KMS-11 (cell line): ENCODE measurements at regions not wholly inside any gene's neighbourhood (a gene's known extent, or its start where the extent isn't known, plus 50 kb on each side); places are given as distances from the start of the nearest gene placed in this dataset.

ENCODE experiments used
- H2AFZ ChIP-seq: fragments of 200-600 bp; sonication (generic); 2 replicates; pipeline ENCODE4 v1.6.1; 2016; ENCODE audit warnings: antibody characterized with exemption, mixed run types, low read depth
- H3K27ac ChIP-seq: fragments of 200-600 bp; sonication (generic); 2 replicates; pipeline ENCODE4 v1.6.1; 2016; ENCODE audit warnings: mild to moderate bottlenecking, mixed run types
- H3K27me3 ChIP-seq: fragments of 200-600 bp; sonication (generic); 2 replicates; pipeline ENCODE4 v1.6.1; 2017; ENCODE audit warnings: mild to moderate bottlenecking, low read depth, mixed run types, moderate library complexity; ENCODE audit not compliant: insufficient read depth
- H3K36me3 ChIP-seq: fragments of 200-600 bp; sonication (generic); 2 replicates; pipeline ENCODE4 v1.6.1; 2017; ENCODE audit warnings: mild to moderate bottlenecking, mixed run types; ENCODE audit not compliant: insufficient read depth
- H3K4me1 ChIP-seq: fragments of 200-600 bp; sonication (generic); 2 replicates; pipeline ENCODE4 v1.6.1; 2016; ENCODE audit warnings: mild to moderate bottlenecking, low read depth, mixed run types; ENCODE audit not compliant: poor library complexity, severe bottlenecking
- H3K4me2 ChIP-seq: fragments of 200-600 bp; sonication (generic); 2 replicates; pipeline ENCODE4 v1.7.0; 2016; ENCODE audit warnings: mild to moderate bottlenecking, mixed run types
- H3K4me3 ChIP-seq: fragments of 200-600 bp; sonication (generic); IDR thresholded peaks from 2 replicates; pipeline ENCODE4 v1.6.1; 2017; ENCODE audit warnings: low read depth, low read length, mixed read lengths; ENCODE audit not compliant: insufficient read depth
- H3K79me2 ChIP-seq: fragments of 200-600 bp; sonication (generic); 2 replicates; pipeline ENCODE4 v1.6.1; 2016; ENCODE audit warnings: low read depth, mixed run types; ENCODE audit not compliant: insufficient read depth
- H3K9ac ChIP-seq: fragments of 200-600 bp; sonication (generic); 2 replicates; pipeline ENCODE4 v1.6.1; 2016; ENCODE audit warnings: mild to moderate bottlenecking, mixed run types
- H4K20me1 ChIP-seq: fragments of 200-600 bp; sonication (generic); 2 replicates; pipeline ENCODE4 v1.6.1; 2016; ENCODE audit warnings: mild to moderate bottlenecking, mixed run types; ENCODE audit not compliant: insufficient read depth
- TF ChIP-seq, protein P1 (sequence below): fragments of 200-600 bp; sonication (generic); conservative IDR thresholded peaks from 2 replicates; pipeline ENCODE4 v1.6.1; 2017; ENCODE audit warnings: low read depth, mild to moderate bottlenecking, antibody characterized with exemption, low read length, moderate library complexity, mixed read lengths

DNA sequence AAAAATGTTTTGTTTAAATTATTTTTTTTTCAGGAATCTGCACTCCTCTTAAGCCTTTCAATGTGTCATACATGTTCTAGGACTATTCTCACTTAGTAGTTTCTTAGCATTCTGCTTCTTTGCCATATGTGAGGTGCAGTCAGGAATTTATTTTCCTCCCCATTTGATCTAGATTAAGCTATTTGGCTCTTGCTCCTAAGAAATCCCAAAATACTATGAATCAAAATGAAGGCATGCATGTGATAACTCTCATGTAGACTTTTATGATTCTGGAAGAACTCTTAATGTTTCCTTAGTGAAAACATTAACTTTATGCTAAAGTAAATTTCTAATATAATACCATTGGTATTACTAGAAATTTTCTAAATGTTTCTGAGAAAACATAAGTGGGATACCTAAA lies 664.5 kb downstream of the RAPGEF2 start:
- no peak overlapping the region for H3K4me2 ChIP-seq
- H4K20me1 ChIP-seq, result no peaks in the 10 kb centered on the region
- H2AFZ ChIP-seq, result no peak overlapping the region
- no peaks in the 10 kb centered on the region for H3K79me2 ChIP-seq
- H3K4me1 ChIP-seq, result no peaks in the 10 kb centered on the region
- no peaks in the 10 kb centered on the region for H3K27me3 ChIP-seq
- no peak overlapping the region for H3K4me3 ChIP-seq
- TF ChIP-seq, protein P1, sequence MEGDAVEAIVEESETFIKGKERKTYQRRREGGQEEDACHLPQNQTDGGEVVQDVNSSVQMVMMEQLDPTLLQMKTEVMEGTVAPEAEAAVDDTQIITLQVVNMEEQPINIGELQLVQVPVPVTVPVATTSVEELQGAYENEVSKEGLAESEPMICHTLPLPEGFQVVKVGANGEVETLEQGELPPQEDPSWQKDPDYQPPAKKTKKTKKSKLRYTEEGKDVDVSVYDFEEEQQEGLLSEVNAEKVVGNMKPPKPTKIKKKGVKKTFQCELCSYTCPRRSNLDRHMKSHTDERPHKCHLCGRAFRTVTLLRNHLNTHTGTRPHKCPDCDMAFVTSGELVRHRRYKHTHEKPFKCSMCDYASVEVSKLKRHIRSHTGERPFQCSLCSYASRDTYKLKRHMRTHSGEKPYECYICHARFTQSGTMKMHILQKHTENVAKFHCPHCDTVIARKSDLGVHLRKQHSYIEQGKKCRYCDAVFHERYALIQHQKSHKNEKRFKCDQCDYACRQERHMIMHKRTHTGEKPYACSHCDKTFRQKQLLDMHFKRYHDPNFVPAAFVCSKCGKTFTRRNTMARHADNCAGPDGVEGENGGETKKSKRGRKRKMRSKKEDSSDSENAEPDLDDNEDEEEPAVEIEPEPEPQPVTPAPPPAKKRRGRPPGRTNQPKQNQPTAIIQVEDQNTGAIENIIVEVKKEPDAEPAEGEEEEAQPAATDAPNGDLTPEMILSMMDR, result no peak
- H3K36me3 ChIP-seq, result no peaks in the 10 kb centered on the region
- no peak overlapping the region for H3K27ac ChIP-seq
- H3K9ac ChIP-seq, result no peak overlapping the region

DNA sequence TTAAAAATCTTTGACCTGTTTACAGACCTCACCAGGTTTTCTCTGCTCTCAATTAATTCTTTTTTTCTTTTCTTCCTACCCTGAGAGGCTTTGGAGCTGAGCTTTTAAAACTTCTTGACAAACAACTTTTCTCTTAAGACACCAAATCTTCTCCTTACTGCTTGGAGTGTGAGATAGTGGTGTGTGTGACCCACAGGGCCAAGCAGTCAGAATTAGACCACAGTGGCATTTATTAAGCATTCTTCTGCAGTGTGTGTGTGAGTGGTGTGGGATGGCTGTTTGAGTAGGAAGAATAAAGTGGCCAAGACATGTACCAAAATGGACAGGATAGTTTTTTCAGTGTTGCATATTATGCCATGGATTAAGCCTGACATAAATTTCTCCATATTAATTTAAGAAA lies 665.1 kb downstream of the RAPGEF2 start:
- Histone ChIP-seq H3K4me2 (no peak overlapping the region), H3K27ac (no peak overlapping the region), H2AFZ (no peak overlapping the region), H3K79me2 (no peaks in the 10 kb centered on the region), H4K20me1 (no peaks in the 10 kb centered on the region), H3K9ac (no peak overlapping the region), H3K27me3 (no peaks in the 10 kb centered on the region), H3K4me3 (no peak overlapping the region), H3K36me3 (no peaks in the 10 kb centered on the region), H3K4me1 (no peaks in the 10 kb centered on the region)
- TF ChIP-seq, protein P1, result no peak

DNA sequence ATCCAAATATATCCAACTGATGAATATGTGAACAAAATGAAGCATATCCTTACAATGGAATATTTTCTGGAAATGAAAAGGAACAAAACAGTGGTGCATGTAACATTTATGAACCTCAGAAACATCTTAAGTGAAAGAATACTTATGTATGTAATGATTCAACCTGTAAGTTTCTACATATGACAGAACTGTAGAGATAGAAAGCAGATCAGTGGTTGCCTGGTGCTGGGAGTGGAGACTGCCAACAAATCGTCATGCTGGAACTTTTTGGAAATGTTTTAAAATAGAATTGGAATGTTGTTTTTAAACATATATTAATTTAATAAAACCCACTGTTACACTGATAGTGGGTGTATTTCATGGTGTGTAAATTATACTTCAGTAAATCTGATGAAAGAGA lies 667.5 kb downstream of the RAPGEF2 start:
- H3K4me1 ChIP-seq, result no peaks in the 10 kb centered on the region
- TF ChIP-seq, protein P1, result no peak
- no peaks in the 10 kb centered on the region for H4K20me1 ChIP-seq
- no peak overlapping the region for H3K27ac ChIP-seq
- H3K4me2 ChIP-seq, result no peak overlapping the region
- no peaks in the 10 kb centered on the region for H3K79me2 ChIP-seq
- no peaks in the 10 kb centered on the region for H3K27me3 ChIP-seq
- H2AFZ ChIP-seq, result no peak overlapping the region
- no peak overlapping the region for H3K4me3 ChIP-seq
- H3K36me3 ChIP-seq, result no peaks in the 10 kb centered on the region
- H3K9ac ChIP-seq, result no peak overlapping the region

DNA sequence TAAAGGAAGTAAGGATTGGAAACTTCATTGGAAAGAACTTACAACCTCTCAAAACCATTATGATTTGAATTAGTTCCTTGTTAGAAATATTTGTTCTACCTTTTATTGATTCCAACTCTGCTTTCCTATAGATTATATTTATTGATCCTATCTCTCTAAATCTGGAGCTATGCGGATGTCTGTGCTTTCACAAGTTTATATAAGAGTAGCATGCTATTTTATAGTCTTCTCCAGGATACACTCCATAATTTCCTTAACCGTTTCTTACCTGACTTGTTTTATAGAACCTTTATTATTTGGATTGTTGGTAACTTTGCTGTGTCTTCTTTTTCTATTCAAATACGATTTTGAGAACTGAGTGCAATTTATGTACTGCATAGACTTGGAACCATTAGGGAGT lies 668.1 kb downstream of the RAPGEF2 start:
- no peaks in the 10 kb centered on the region for H3K4me1 ChIP-seq
- no peak overlapping the region for H3K4me2 ChIP-seq
- no peak overlapping the region for H3K4me3 ChIP-seq
- H4K20me1 ChIP-seq, result no peaks in the 10 kb centered on the region
- TF ChIP-seq, protein P1, result no peak
- no peak overlapping the region for H3K9ac ChIP-seq
- H3K36me3 ChIP-seq, result no peaks in the 10 kb centered on the region
- no peak overlapping the region for H2AFZ ChIP-seq
- H3K79me2 ChIP-seq, result no peaks in the 10 kb centered on the region
- H3K27me3 ChIP-seq, result no peaks in the 10 kb centered on the region
- no peak overlapping the region for H3K27ac ChIP-seq

DNA sequence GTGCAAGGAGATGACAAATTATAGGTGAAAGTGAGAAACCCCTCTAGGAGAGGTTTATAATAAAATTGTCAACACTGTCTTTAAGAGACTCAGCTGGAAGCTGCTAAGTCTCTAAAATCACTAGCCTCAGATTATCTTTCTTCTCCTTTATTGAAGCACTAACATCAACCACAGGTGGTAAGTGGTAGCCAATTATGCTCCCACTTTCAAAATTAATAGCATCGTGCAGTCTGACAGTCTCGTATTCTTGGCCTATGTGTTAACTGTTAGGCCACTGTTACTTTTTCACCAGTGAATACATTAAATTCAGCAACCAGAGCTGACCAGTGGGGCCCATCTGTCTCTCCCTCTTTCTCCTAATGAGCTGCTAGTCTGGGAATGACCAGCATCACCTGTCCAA lies 674.1 kb downstream of the RAPGEF2 start:
- H3K4me2 ChIP-seq, result no peak overlapping the region
- no peaks in the 10 kb centered on the region for H3K27me3 ChIP-seq
- no peak overlapping the region for H2AFZ ChIP-seq
- H3K9ac ChIP-seq, result no peak overlapping the region
- no peaks in the 10 kb centered on the region for H4K20me1 ChIP-seq
- H3K27ac ChIP-seq, result no peak overlapping the region
- TF ChIP-seq, protein P1, result no peak
- no peak overlapping the region for H3K4me3 ChIP-seq
- no peaks in the 10 kb centered on the region for H3K79me2 ChIP-seq
- no peaks in the 10 kb centered on the region for H3K36me3 ChIP-seq
- no peaks in the 10 kb centered on the region for H3K4me1 ChIP-seq
